K562 (cell line): ENCODE measurements at regions not wholly inside any gene's neighbourhood (a gene's known extent, or its start where the extent isn't known, plus 50 kb on each side); places are given as distances from the start of the nearest gene placed in this dataset.

Experiments
- CBFA2T2 ChIP-seq: fragments of 450-650 bp; conservative IDR thresholded peaks from 2 replicates; pipeline ENCODE4 v1.6.1; 2017; ENCODE audit warnings: mild to moderate bottlenecking
- CEBPG ChIP-seq, 3 experiments: fragments of 200-800 bp in 1 of 3; sonication (Bioruptor generic) in 1 of 3; sonication (generic) in 1 of 3; formaldehyde crosslinking in 1 of 3; IDR thresholded peaks in 2 of 3; conservative IDR thresholded peaks in 1 of 3; 2 replicates each; pipeline versions ENCODE4 v1.6.1 to v1.8.0; 2016 to 2022; ENCODE audit warnings: missing compliant biosample characterization in 2 of 3, missing genetic modification characterization in 2 of 3, mild to moderate bottlenecking in 1 of 3, missing genetic modification reagents in 1 of 3
- DDX20 ChIP-seq: fragments of 450-650 bp; IDR thresholded peaks from 2 replicates; pipeline ENCODE4 v1.6.1; 2016; ENCODE audit warnings: missing genetic modification characterization, low read depth, mild to moderate bottlenecking, missing compliant biosample characterization, moderate library complexity
- ERF ChIP-seq: fragments of 450-650 bp; formaldehyde crosslinking; IDR thresholded peaks from 2 replicates; pipeline ENCODE4 v1.4.0; 2020; ENCODE audit warnings: mild to moderate bottlenecking, mixed read lengths
- KDM2B ChIP-seq: fragments of 250-450 bp; sonication (Bioruptor Pico); IDR thresholded peaks from 2 replicates; pipeline ENCODE4 v1.8.0; 2021; ENCODE audit warnings: mild to moderate bottlenecking, moderate library complexity
- MAFG ChIP-seq: fragments of 450-650 bp; conservative IDR thresholded peaks from 2 replicates; pipeline ENCODE4 v1.6.1; 2016; ENCODE audit warnings: missing genetic modification characterization, missing compliant biosample characterization
- MTF1 ChIP-seq: fragments of 250-450 bp; sonication (Bioruptor Pico); IDR thresholded peaks from 2 replicates; pipeline ENCODE4 v1.9.0; 2021; ENCODE audit warnings: moderate library complexity, mild to moderate bottlenecking, inconsistent platforms, borderline replicate concordance
- POLR2A ChIP-seq: fragments of 450-650 bp; conservative IDR thresholded peaks from 2 replicates; pipeline ENCODE4 v1.6.1; 2016
- SMAD1 ChIP-seq: fragments of 150-350 bp; IDR thresholded peaks from 2 replicates; pipeline ENCODE4 v1.6.1; 2014; ENCODE audit warnings: low read length, low read depth; ENCODE audit not compliant: partially characterized antibody
- SMAD4 ChIP-seq: fragments of 250-450 bp; sonication (Bioruptor Pico); conservative IDR thresholded peaks from 2 replicates; pipeline ENCODE4 v1.8.0; 2021; ENCODE audit warnings: inconsistent platforms, mild to moderate bottlenecking, moderate library complexity
- SRSF3 ChIP-seq: fragments of 200-400 bp; formaldehyde crosslinking; IDR thresholded peaks from 2 replicates; pipeline ENCODE4 v1.6.1; 2016; ENCODE audit warnings: mild to moderate bottlenecking, low read length, moderate library complexity; ENCODE audit not compliant: insufficient read depth
- TAF9B ChIP-seq: fragments of 450-650 bp; IDR thresholded peaks from 2 replicates; pipeline ENCODE4 v1.6.1; 2018; ENCODE audit warnings: mild to moderate bottlenecking; ENCODE audit not compliant: partially characterized antibody
- ZNF165 ChIP-seq: fragments of 250-450 bp; sonication (Bioruptor Pico); IDR thresholded peaks from 2 replicates; pipeline ENCODE4 v1.4.0; 2020; ENCODE audit warnings: borderline replicate concordance
- ZNF174 ChIP-seq: fragments of 250-450 bp; sonication (Bioruptor Pico); IDR thresholded peaks from 2 replicates; pipeline ENCODE4 v1.4.0; 2020; ENCODE audit warnings: mild to moderate bottlenecking
- ZNF780A ChIP-seq: fragments of 250-450 bp; sonication (Bioruptor Pico); IDR thresholded peaks from 2 replicates; pipeline ENCODE4 v1.5.0; 2021; ENCODE audit warnings: mild to moderate bottlenecking
- TF ChIP-seq, protein P1 (sequence below): fragments of 450-650 bp; IDR thresholded peaks from 2 replicates; pipeline ENCODE4 v1.6.1; 2018; ENCODE audit not compliant: partially characterized antibody
- TF ChIP-seq, protein P2 (sequence below): sonication (generic); formaldehyde crosslinking; IDR thresholded peaks from 2 replicates; pipeline ENCODE4 v1.8.0; 2022; ENCODE audit warnings: mild to moderate bottlenecking, missing genetic modification reagents
- TF ChIP-seq, protein P3 (sequence below): fragments of 250-450 bp; sonication (Bioruptor Pico); IDR thresholded peaks from 2 replicates; pipeline ENCODE4 v1.5.0; 2021
- TF ChIP-seq, protein P4 (sequence below): fragments of 250-450 bp; sonication (Bioruptor Pico); IDR thresholded peaks from 2 replicates; pipeline ENCODE4 v1.8.0; 2022; ENCODE audit warnings: inconsistent platforms
- TF ChIP-seq, protein P5 (sequence below): sonication (generic); IDR thresholded peaks from 2 replicates; pipeline ENCODE4 v1.6.1; 2016

DNA sequence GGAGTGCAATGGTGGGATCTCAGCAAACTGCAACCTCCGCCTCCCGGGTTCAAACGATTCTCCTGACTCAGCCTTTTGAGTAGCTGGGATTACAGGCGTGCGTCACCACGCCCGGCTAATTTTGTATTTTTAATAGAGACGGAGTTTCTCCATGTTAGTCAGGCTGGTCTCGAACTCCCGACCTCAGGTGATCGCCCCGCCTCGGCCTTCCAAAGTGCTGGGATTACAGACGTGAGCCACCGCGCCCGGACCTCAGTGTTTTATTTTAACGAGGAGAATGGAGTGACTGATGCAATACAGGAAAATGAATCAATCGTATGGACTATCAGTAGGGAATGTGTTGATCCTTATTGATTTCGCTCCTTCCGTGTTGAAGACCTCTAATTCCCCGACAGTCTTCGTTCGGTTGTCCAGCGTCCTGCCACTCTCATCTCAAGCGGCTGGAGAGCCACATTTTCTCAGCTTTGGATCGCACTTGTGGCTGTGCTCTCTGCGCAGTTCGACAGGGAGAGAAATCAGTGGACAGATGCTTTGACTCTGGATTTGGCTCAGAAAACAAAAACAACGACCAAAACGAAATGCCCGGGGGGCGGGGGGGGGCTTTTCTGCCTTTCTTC, 166.2 kb downstream of the TRIM27 start (continued):
- TF ChIP-seq, protein P1, sequence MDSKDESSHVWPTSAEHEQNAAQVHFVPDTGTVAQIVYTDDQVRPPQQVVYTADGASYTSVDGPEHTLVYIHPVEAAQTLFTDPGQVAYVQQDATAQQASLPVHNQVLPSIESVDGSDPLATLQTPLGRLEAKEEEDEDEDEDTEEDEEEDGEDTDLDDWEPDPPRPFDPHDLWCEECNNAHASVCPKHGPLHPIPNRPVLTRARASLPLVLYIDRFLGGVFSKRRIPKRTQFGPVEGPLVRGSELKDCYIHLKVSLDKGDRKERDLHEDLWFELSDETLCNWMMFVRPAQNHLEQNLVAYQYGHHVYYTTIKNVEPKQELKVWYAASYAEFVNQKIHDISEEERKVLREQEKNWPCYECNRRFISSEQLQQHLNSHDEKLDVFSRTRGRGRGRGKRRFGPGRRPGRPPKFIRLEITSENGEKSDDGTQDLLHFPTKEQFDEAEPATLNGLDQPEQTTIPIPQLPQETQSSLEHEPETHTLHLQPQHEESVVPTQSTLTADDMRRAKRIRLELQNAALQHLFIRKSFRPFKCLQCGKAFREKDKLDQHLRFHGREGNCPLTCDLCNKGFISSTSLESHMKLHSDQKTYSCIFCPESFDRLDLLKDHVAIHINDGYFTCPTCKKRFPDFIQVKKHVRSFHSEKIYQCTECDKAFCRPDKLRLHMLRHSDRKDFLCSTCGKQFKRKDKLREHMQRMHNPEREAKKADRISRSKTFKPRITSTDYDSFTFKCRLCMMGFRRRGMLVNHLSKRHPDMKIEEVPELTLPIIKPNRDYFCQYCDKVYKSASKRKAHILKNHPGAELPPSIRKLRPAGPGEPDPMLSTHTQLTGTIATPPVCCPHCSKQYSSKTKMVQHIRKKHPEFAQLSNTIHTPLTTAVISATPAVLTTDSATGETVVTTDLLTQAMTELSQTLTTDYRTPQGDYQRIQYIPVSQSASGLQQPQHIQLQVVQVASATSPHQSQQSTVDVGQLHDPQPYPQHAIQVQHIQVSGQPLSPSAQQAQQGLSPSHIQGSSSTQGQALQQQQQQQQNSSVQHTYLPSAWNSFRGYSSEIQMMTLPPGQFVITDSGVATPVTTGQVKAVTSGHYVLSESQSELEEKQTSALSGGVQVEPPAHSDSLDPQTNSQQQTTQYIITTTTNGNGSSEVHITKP: no peak
- TF ChIP-seq ZNF174 (CRISPR knock-in tag): no peak
- peak; percentile 99 for TF ChIP-seq CEBPG (CRISPR knock-in tag; IDR thresholded peaks at IDR 0.05)
- peak; percentile 89 to 97 for TF ChIP-seq CEBPG (tag; conservative IDR thresholded peaks at IDR 0.05 in 1 of 2, IDR thresholded peaks at IDR 0.05 in 1 of 2)
- TF ChIP-seq, protein P2, sequence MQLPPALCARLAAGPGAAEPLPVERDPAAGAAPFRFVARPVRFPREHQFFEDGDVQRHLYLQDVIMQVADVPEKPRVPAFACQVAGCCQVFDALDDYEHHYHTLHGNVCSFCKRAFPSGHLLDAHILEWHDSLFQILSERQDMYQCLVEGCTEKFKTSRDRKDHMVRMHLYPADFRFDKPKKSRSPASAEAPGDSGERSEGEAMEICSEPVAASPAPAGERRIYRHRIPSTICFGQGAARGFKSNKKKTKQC (CRISPR knock-in tag): peak; percentile 66
- TF ChIP-seq SMAD1: no peak
- TF ChIP-seq ERF (CRISPR knock-in tag): no peak
- TF ChIP-seq, protein P3, sequence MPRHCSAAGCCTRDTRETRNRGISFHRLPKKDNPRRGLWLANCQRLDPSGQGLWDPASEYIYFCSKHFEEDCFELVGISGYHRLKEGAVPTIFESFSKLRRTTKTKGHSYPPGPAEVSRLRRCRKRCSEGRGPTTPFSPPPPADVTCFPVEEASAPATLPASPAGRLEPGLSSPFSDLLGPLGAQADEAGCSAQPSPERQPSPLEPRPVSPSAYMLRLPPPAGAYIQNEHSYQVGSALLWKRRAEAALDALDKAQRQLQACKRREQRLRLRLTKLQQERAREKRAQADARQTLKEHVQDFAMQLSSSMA (CRISPR knock-in tag): no peak
- TF ChIP-seq MTF1 (CRISPR knock-in tag): no peak
- TF ChIP-seq, protein P4, sequence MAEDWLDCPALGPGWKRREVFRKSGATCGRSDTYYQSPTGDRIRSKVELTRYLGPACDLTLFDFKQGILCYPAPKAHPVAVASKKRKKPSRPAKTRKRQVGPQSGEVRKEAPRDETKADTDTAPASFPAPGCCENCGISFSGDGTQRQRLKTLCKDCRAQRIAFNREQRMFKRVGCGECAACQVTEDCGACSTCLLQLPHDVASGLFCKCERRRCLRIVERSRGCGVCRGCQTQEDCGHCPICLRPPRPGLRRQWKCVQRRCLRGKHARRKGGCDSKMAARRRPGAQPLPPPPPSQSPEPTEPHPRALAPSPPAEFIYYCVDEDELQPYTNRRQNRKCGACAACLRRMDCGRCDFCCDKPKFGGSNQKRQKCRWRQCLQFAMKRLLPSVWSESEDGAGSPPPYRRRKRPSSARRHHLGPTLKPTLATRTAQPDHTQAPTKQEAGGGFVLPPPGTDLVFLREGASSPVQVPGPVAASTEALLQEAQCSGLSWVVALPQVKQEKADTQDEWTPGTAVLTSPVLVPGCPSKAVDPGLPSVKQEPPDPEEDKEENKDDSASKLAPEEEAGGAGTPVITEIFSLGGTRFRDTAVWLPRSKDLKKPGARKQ (CRISPR knock-in tag): no peak
- TF ChIP-seq SMAD4 (CRISPR knock-in tag): peak; percentile 75
- no peak for TF ChIP-seq KDM2B (CRISPR knock-in tag)
- TF ChIP-seq ZNF780A: no peak
- TF ChIP-seq MAFG (tag): peak; percentile 96
- TF ChIP-seq, protein P5, sequence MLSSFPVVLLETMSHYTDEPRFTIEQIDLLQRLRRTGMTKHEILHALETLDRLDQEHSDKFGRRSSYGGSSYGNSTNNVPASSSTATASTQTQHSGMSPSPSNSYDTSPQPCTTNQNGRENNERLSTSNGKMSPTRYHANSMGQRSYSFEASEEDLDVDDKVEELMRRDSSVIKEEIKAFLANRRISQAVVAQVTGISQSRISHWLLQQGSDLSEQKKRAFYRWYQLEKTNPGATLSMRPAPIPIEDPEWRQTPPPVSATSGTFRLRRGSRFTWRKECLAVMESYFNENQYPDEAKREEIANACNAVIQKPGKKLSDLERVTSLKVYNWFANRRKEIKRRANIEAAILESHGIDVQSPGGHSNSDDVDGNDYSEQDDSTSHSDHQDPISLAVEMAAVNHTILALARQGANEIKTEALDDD: no peak
- no peak for TF ChIP-seq SRSF3
- no peak for TF ChIP-seq DDX20 (tag)
- TF ChIP-seq POLR2A: peak; percentile 62
- 0 out of 2 replicates have a peak, but pooled peaks have one; percentile 19 for TF ChIP-seq ZNF165 (CRISPR knock-in tag)
- peak; percentile 45 for TF ChIP-seq TAF9B
- TF ChIP-seq CBFA2T2: no peak
